ENCODE measurements at regions not wholly inside any gene's neighbourhood (a gene's known extent, or its start where the extent isn't known, plus 50 kb on each side); places are given as distances from the start of the nearest gene placed in this dataset.

DNA sequence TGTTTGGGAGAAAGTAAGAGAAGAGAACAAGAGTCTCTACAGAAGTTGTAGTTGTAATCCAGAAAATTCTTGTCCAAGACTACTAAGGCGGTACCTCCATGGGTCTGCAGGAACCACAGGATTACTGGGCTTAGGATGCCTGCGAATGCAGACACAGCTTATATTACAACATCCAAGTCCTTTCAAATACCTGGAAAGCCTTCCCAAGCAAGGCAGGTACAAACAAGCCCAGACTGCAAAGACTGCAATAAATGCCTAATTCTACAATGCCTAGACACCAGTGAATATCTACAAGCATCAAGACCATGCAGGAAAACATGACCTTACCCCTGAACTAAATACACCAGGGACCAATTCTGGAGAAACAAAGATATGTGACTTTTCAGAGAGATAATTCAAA lies 178.2 kb downstream of the ARL4A start:
- TF ChIP-seq FOXM1 (IDR thresholded peaks at IDR 0.05; ENCODE audit: borderline replicate concordance): no peak
- no peak for TF ChIP-seq SP1 (IDR thresholded peaks at IDR 0.05)
- no peak for TF ChIP-seq FOXA1 (IDR thresholded peaks at IDR 0.05)

All from HEK293T (cell line).